ENCODE measurements at regions not wholly inside any gene's neighbourhood (a gene's known extent, or its start where the extent isn't known, plus 50 kb on each side); places are given as distances from the start of the nearest gene placed in this dataset.
"Not testable (repeated sequence)": the region's sequence is repeated elsewhere in the genome, so short reads cannot be mapped to it uniquely, and the experiment has no call there.

GRCh38 chr7:73954181-73954580 lies 73.8 kb upstream of the ELN start:
- no peak overlapping the region for H3K27ac Mint-ChIP-seq (ENCODE audit: unreplicated experiment)
- no peak overlapping the region for H3K4me3 Mint-ChIP-seq (ENCODE audit: unreplicated experiment)
- H3K36me3 Mint-ChIP-seq (ENCODE audit: low read depth), result peaks cover 2% of the 10 kb centered on the region
- peaks cover 2% of the 10 kb centered on the region for H3K9me3 Mint-ChIP-seq (ENCODE audit: low read depth)
- DNase-seq (ENCODE audit: low spot score), result no peak
- H3K27me3 Mint-ChIP-seq (ENCODE audit: low read depth), result peaks cover 3% of the 10 kb centered on the region
- TF ChIP-seq CTCF (IDR thresholded peaks at IDR 0.05), result no peak
- H3K4me1 Mint-ChIP-seq (ENCODE audit: low read depth), result no peaks in the 10 kb centered on the region

- Mint-ChIP-seq H3K27ac (ENCODE audit: unreplicated experiment) (no peak overlapping the region), H3K36me3 (ENCODE audit: low read depth) (no peaks in the 10 kb centered on the region), H3K9me3 (ENCODE audit: low read depth) (no peaks in the 10 kb centered on the region), H3K27me3 (ENCODE audit: low read depth) (peaks cover 2% of the 10 kb centered on the region), H3K4me3 (ENCODE audit: unreplicated experiment) (no peak overlapping the region), H3K4me1 (ENCODE audit: low read depth) (no peaks in the 10 kb centered on the region)
- no peak for TF ChIP-seq CTCF (IDR thresholded peaks at IDR 0.05)
- no peak for DNase-seq (ENCODE audit: low spot score)
These were observed 73.1 kb upstream of the ELN start for GRCh38 chr7:73954861-73955260.

- no peak for TF ChIP-seq CTCF (IDR thresholded peaks at IDR 0.05)
- H3K36me3 Mint-ChIP-seq (ENCODE audit: low read depth), result peaks cover 10% of the 10 kb centered on the region
- H3K27ac Mint-ChIP-seq (ENCODE audit: unreplicated experiment), result no peak overlapping the region
- no peaks in the 10 kb centered on the region for H3K27me3 Mint-ChIP-seq (ENCODE audit: low read depth)
- no peak for DNase-seq (ENCODE audit: low spot score)
- no peak overlapping the region for H3K4me3 Mint-ChIP-seq (ENCODE audit: unreplicated experiment)
- no peaks in the 10 kb centered on the region for H3K4me1 Mint-ChIP-seq (ENCODE audit: low read depth)
- peaks cover 22% of the 10 kb centered on the region for H3K9me3 Mint-ChIP-seq (ENCODE audit: low read depth)
These were observed 67.4 kb upstream of the ELN start for GRCh38 chr7:73960548-73960947.

- H3K9me3 Mint-ChIP-seq (ENCODE audit: low read depth), result peaks cover 22% of the 10 kb centered on the region
- not testable (repeated sequence) for DNase-seq (ENCODE audit: low spot score); H3K27me3 Mint-ChIP-seq (ENCODE audit: low read depth); H3K4me3 Mint-ChIP-seq (ENCODE audit: unreplicated experiment); H3K36me3 Mint-ChIP-seq (ENCODE audit: low read depth); H3K27ac Mint-ChIP-seq (ENCODE audit: unreplicated experiment); H3K4me1 Mint-ChIP-seq (ENCODE audit: low read depth)
These were observed 66.0 kb upstream of the ELN start for GRCh38 chr7:73961991-73962390.

- Mint-ChIP-seq H3K36me3 (ENCODE audit: low read depth) (peaks cover 10% of the 10 kb centered on the region), H3K27ac (ENCODE audit: unreplicated experiment) (no peak overlapping the region), H3K27me3 (ENCODE audit: low read depth) (no peaks in the 10 kb centered on the region), H3K4me1 (ENCODE audit: low read depth) (no peaks in the 10 kb centered on the region), H3K4me3 (ENCODE audit: unreplicated experiment) (no peak overlapping the region), H3K9me3 (ENCODE audit: low read depth) (peaks cover 22% of the 10 kb centered on the region)
- TF ChIP-seq CTCF (IDR thresholded peaks at IDR 0.05), result no peak
- DNase-seq (ENCODE audit: low spot score), result no peak
These were observed 64.6 kb upstream of the ELN start for GRCh38 chr7:73963252-73963822.

GRCh38 chr7:73964786-73965185 lies 63.2 kb upstream of the ELN start:
- Mint-ChIP-seq H3K4me1 (ENCODE audit: low read depth) (no peaks in the 10 kb centered on the region), H3K4me3 (ENCODE audit: unreplicated experiment) (no peak overlapping the region), H3K27me3 (ENCODE audit: low read depth) (no peaks in the 10 kb centered on the region), H3K36me3 (ENCODE audit: low read depth) (peaks cover 10% of the 10 kb centered on the region), H3K27ac (ENCODE audit: unreplicated experiment) (no peak overlapping the region), H3K9me3 (ENCODE audit: low read depth) (peaks cover 22% of the 10 kb centered on the region)
- DNase-seq (ENCODE audit: low spot score), result no peak
- TF ChIP-seq CTCF (IDR thresholded peaks at IDR 0.05), result no peak

Measured in chondrocyte (in vitro differentiated cells).